ENCODE measurements at regions not wholly inside any gene's neighbourhood (a gene's known extent, or its start where the extent isn't known, plus 50 kb on each side); places are given as distances from the start of the nearest gene placed in this dataset.
A peak's percentile ranks its signal among the peaks of the same experiment; 100 is the strongest.

- Histone ChIP-seq H3K9me3 (no peaks in the 10 kb centered on the region), H3K4me1 (peaks cover 0 to 9% (median 0%) of the 10 kb centered on the region in 12 donors), H3K4me3 (no peak overlapping the region), H3K36me3 (no peaks in the 10 kb centered on the region), H3K27ac (no peak overlapping the region), H3K27me3 (no peaks in the 10 kb centered on the region)
- ATAC-seq (no peak), DNase-seq (no peak)
- intact Hi-C loops (cut with DNase I): no loop called here
- no peak for TF ChIP-seq POLR2A (IDR thresholded peaks at IDR 0.05)
- TF ChIP-seq CTCF (IDR thresholded peaks at IDR 0.05): no peak
- WGBS, 4 donors: 66 to 82% (median 69%) methylated on average over 3 of the region's 3 CpGs
Observed at GRCh38 chr6:122143813-122144601, 255.4 kb upstream of the HSF2 start.

GRCh38 chr6:122145246-122145645 lies 254.2 kb upstream of the HSF2 start:
- Histone ChIP-seq H3K27ac (no peak overlapping the region), H3K9me3 (no peaks in the 10 kb centered on the region), H3K4me1 (peaks cover 0 to 9% (median 0%) of the 10 kb centered on the region in 12 donors), H3K4me3 (no peak overlapping the region), H3K27me3 (no peaks in the 10 kb centered on the region), H3K36me3 (no peaks in the 10 kb centered on the region)
- WGBS, 4 donors: 70 to 93% (median 74%) methylated on average over 2 of the region's 2 CpGs
- intact Hi-C loops (cut with DNase I): no loop called here
- no peak for ATAC-seq
- TF ChIP-seq POLR2A (IDR thresholded peaks at IDR 0.05) (no peak), CTCF (IDR thresholded peaks at IDR 0.05) (no peak)
- no peak for DNase-seq

GRCh38 chr6:122145741-122146240 lies 253.7 kb upstream of the HSF2 start:
- DNase-seq (no peak), ATAC-seq (no peak)
- Histone ChIP-seq H3K27me3 (no peaks in the 10 kb centered on the region), H3K27ac (no peak overlapping the region), H3K4me1 (peaks cover 0 to 9% (median 0%) of the 10 kb centered on the region in 12 donors), H3K4me3 (no peak overlapping the region), H3K36me3 (no peaks in the 10 kb centered on the region), H3K9me3 (no peaks in the 10 kb centered on the region)
- TF ChIP-seq POLR2A (IDR thresholded peaks at IDR 0.05) (no peak), CTCF (IDR thresholded peaks at IDR 0.05) (no peak)
- 81 to 85% (median 83%) methylated on average over 2 of the region's 2 CpGs for WGBS, 4 donors
- intact Hi-C loops (cut with DNase I): no loop called here

GRCh38 chr6:122147291-122147690 lies 252.2 kb upstream of the HSF2 start:
- Histone ChIP-seq H3K4me3 (no peak overlapping the region), H3K9me3 (no peaks in the 10 kb centered on the region), H3K27ac (peak overlapping the region in 7 of 12 donors; percentile 21 to 66 (median 48)), H3K4me1 (peaks cover 0 to 19% (median 1%) of the 10 kb centered on the region in 12 donors), H3K27me3 (no peaks in the 10 kb centered on the region), H3K36me3 (no peaks in the 10 kb centered on the region)
- DNase-seq: no peak
- TF ChIP-seq CTCF (IDR thresholded peaks at IDR 0.05) (no peak), POLR2A (IDR thresholded peaks at IDR 0.05) (no peak)
- intact Hi-C loops (cut with DNase I): no loop called here
- 63 to 66% (median 64%) methylated on average over 3 of the region's 3 CpGs for WGBS, 4 donors
- ATAC-seq: peak; percentile 74 to 82 (median 77)

All from heart left ventricle (tissue), 16 donors.